Astrocyte (in vitro differentiated cells and primary cell): ENCODE measurements at regions not wholly inside any gene's neighbourhood (a gene's known extent, or its start where the extent isn't known, plus 50 kb on each side); places are given as distances from the start of the nearest gene placed in this dataset.

Experiments
- DNase-seq: peaks from one replicate; pipeline ENCODE4 v3.0.0-alpha.2; 2010; ENCODE audit warnings: low read depth
- FAIRE-seq: peaks from 2 replicates; lab custom pipeline; 2011; peaks lifted over from hg19 to GRCh38; lab: Jason Lieb, UNC
- H2AFZ ChIP-seq: 2 replicates; pipeline ENCODE4 v1.6.0; 2012; ENCODE audit warnings: low read depth, low read length, inconsistent platforms
- H3K27ac ChIP-seq: 2 replicates; pipeline ENCODE4 v1.5.1; 2011; ENCODE audit warnings: low read depth, low read length, inconsistent platforms
- H3K27me3 ChIP-seq: 2 replicates; pipeline ENCODE4 v1.6.0; 2011; ENCODE audit warnings: low read length, inconsistent platforms; ENCODE audit not compliant: insufficient read depth
- H3K36me3 ChIP-seq: 2 replicates; pipeline ENCODE4 v1.5.1; 2011; ENCODE audit warnings: low read length, inconsistent platforms; ENCODE audit not compliant: insufficient read depth
- H3K4me1 ChIP-seq: 2 replicates; pipeline ENCODE4 v1.5.1; 2011; ENCODE audit warnings: low read length, inconsistent platforms; ENCODE audit not compliant: insufficient read depth
- H3K4me2 ChIP-seq: 2 replicates; pipeline ENCODE4 v1.6.0; 2012; ENCODE audit warnings: low read length, inconsistent platforms
- H3K4me3 ChIP-seq: 2 replicates; pipeline ENCODE4 v1.5.1; 2011; ENCODE audit warnings: low read depth, mild to moderate bottlenecking, low read length, inconsistent platforms; ENCODE audit not compliant: insufficient read depth
- H3K79me2 ChIP-seq: 2 replicates; pipeline ENCODE4 v1.6.0; 2012; ENCODE audit warnings: mild to moderate bottlenecking, low read length, inconsistent platforms; ENCODE audit not compliant: insufficient read depth
- H3K9ac ChIP-seq: 2 replicates; pipeline ENCODE4 v1.6.0; 2012; ENCODE audit warnings: mild to moderate bottlenecking, low read length, inconsistent platforms
- H3K9me3 ChIP-seq: 2 replicates; pipeline ENCODE4 v1.5.1; 2012; ENCODE audit warnings: low read depth, mild to moderate bottlenecking, low read length, inconsistent platforms; ENCODE audit not compliant: insufficient read depth
- H4K20me1 ChIP-seq: 2 replicates; pipeline ENCODE4 v1.6.0; 2012; ENCODE audit warnings: low read length, inconsistent platforms; ENCODE audit not compliant: insufficient read depth
- H3K27ac Mint-ChIP-seq: one replicate; pipeline ENCODE4 v1.8.0; 2021; ENCODE audit warnings: mild to moderate bottlenecking, mixed read lengths; ENCODE audit not compliant: unreplicated experiment
- H3K27me3 Mint-ChIP-seq: one replicate; pipeline ENCODE4 v1.8.0; 2021; ENCODE audit warnings: low read depth, mixed read lengths; ENCODE audit not compliant: unreplicated experiment
- H3K36me3 Mint-ChIP-seq: one replicate; pipeline ENCODE4 v1.8.0; 2021; ENCODE audit warnings: low read depth, mixed read lengths; ENCODE audit not compliant: unreplicated experiment
- H3K4me1 Mint-ChIP-seq: one replicate; pipeline ENCODE4 v1.8.0; 2021; ENCODE audit warnings: low read depth, mixed read lengths; ENCODE audit not compliant: unreplicated experiment
- H3K4me3 Mint-ChIP-seq: one replicate; pipeline ENCODE4 v1.8.0; 2021; ENCODE audit warnings: mild to moderate bottlenecking, moderate library complexity, mixed read lengths; ENCODE audit not compliant: unreplicated experiment
- H3K9me3 Mint-ChIP-seq: one replicate; pipeline ENCODE4 v1.8.0; 2021; ENCODE audit warnings: mild to moderate bottlenecking, mixed read lengths; ENCODE audit not compliant: unreplicated experiment
- EZH2 ChIP-seq: IDR thresholded peaks from 2 replicates; pipeline ENCODE4 v1.6.1; 2012; ENCODE audit warnings: mild to moderate bottlenecking, low read length, inconsistent platforms; ENCODE audit not compliant: insufficient read depth
- TF ChIP-seq, protein P1 (sequence below): IDR thresholded peaks from 2 replicates; pipeline ENCODE4 v1.5.1; 2011; ENCODE audit warnings: low read depth, mild to moderate bottlenecking, inconsistent platforms, low read length, moderate library complexity; ENCODE audit not compliant: insufficient read depth

DNA sequence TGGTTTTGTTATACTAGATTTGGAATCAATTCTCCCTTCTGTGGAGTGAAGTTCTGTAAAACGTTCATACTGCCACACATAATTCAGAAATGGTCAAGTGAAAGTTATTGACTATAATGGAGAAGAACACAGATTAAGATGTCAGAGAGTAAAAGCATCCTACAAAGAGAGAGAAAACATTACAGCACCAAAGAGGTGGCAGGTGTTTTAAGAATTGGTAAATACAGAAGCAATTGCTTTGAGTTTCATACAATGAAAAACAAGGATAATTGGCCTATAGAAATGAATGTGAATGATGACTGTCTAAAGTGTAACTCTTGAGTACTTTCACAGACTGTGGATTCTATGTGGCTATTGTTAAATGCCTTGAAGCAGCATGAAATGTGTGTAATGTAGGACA, 435.6 kb upstream of the SMIM31 start:
- H4K20me1 ChIP-seq = no peaks in the 10 kb centered on the region
- no peak overlapping the region for H3K4me3 Mint-ChIP-seq
- H3K4me1 Mint-ChIP-seq = peaks cover 5% of the 10 kb centered on the region
- no peak overlapping the region for H3K4me2 ChIP-seq
- H3K27ac Mint-ChIP-seq = no peak overlapping the region
- DNase-seq (no peak), FAIRE-seq (no peak)
- H3K27me3 Mint-ChIP-seq = no peaks in the 10 kb centered on the region
- no peak overlapping the region for H3K27ac ChIP-seq
- no peaks in the 10 kb centered on the region for H3K36me3 Mint-ChIP-seq
- H3K9me3 ChIP-seq = no peaks in the 10 kb centered on the region
- H3K36me3 ChIP-seq = no peaks in the 10 kb centered on the region
- no peaks in the 10 kb centered on the region for H3K79me2 ChIP-seq
- TF ChIP-seq, protein P1, sequence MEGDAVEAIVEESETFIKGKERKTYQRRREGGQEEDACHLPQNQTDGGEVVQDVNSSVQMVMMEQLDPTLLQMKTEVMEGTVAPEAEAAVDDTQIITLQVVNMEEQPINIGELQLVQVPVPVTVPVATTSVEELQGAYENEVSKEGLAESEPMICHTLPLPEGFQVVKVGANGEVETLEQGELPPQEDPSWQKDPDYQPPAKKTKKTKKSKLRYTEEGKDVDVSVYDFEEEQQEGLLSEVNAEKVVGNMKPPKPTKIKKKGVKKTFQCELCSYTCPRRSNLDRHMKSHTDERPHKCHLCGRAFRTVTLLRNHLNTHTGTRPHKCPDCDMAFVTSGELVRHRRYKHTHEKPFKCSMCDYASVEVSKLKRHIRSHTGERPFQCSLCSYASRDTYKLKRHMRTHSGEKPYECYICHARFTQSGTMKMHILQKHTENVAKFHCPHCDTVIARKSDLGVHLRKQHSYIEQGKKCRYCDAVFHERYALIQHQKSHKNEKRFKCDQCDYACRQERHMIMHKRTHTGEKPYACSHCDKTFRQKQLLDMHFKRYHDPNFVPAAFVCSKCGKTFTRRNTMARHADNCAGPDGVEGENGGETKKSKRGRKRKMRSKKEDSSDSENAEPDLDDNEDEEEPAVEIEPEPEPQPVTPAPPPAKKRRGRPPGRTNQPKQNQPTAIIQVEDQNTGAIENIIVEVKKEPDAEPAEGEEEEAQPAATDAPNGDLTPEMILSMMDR = no peak
- TF ChIP-seq EZH2 = no peak
- H3K4me1 ChIP-seq = no peaks in the 10 kb centered on the region
- no peak overlapping the region for H3K9ac ChIP-seq
- H3K4me3 ChIP-seq = no peak overlapping the region
- H3K27me3 ChIP-seq = no peaks in the 10 kb centered on the region
- H3K9me3 Mint-ChIP-seq = peaks cover 2% of the 10 kb centered on the region
- H2AFZ ChIP-seq = no peak overlapping the region

GRCh38 chr4:164319688-164320087, 434.2 kb upstream of the SMIM31 start:
- Histone ChIP-seq H3K79me2 (no peaks in the 10 kb centered on the region), H3K27me3 (no peaks in the 10 kb centered on the region), H3K27ac (no peak overlapping the region), H3K4me1 (no peaks in the 10 kb centered on the region), H3K36me3 (no peaks in the 10 kb centered on the region), H3K9me3 (no peaks in the 10 kb centered on the region), H3K4me3 (no peak overlapping the region), H4K20me1 (no peaks in the 10 kb centered on the region), H3K4me2 (no peak overlapping the region), H3K9ac (no peak overlapping the region), H2AFZ (no peak overlapping the region)
- no peak for DNase-seq
- H3K4me1 Mint-ChIP-seq = peaks cover 3% of the 10 kb centered on the region
- H3K36me3 Mint-ChIP-seq = no peaks in the 10 kb centered on the region
- no peak overlapping the region for H3K27ac Mint-ChIP-seq
- TF ChIP-seq, protein P1 = no peak
- no peak for TF ChIP-seq EZH2
- no peaks in the 10 kb centered on the region for H3K27me3 Mint-ChIP-seq
- H3K4me3 Mint-ChIP-seq = no peak overlapping the region
- peaks cover 2% of the 10 kb centered on the region for H3K9me3 Mint-ChIP-seq
- no peak for FAIRE-seq

- no peak overlapping the region for H3K4me3 ChIP-seq
- no peak for FAIRE-seq
- H3K4me1 ChIP-seq = no peaks in the 10 kb centered on the region
- peaks cover 3% of the 10 kb centered on the region for H3K4me1 Mint-ChIP-seq
- H3K9ac ChIP-seq = no peak overlapping the region
- no peak overlapping the region for H3K27ac Mint-ChIP-seq
- DNase-seq = no peak
- H3K27me3 ChIP-seq = no peaks in the 10 kb centered on the region
- no peak overlapping the region for H3K4me2 ChIP-seq
- no peaks in the 10 kb centered on the region for H3K36me3 ChIP-seq
- H3K36me3 Mint-ChIP-seq = no peaks in the 10 kb centered on the region
- TF ChIP-seq EZH2 = no peak
- TF ChIP-seq, protein P1 = no peak
- H3K79me2 ChIP-seq = no peaks in the 10 kb centered on the region
- no peaks in the 10 kb centered on the region for H4K20me1 ChIP-seq
- H3K27ac ChIP-seq = no peak overlapping the region
- H3K27me3 Mint-ChIP-seq = no peaks in the 10 kb centered on the region
- H2AFZ ChIP-seq = no peak overlapping the region
- H3K9me3 ChIP-seq = no peaks in the 10 kb centered on the region
- no peak overlapping the region for H3K4me3 Mint-ChIP-seq
- peaks cover 2% of the 10 kb centered on the region for H3K9me3 Mint-ChIP-seq
These were observed 433.1 kb upstream of the SMIM31 start for GRCh38 chr4:164320847-164321246.
